ENCODE measurements at regions not wholly inside any gene's neighbourhood (a gene's known extent, or its start where the extent isn't known, plus 50 kb on each side); places are given as distances from the start of the nearest gene placed in this dataset.
A peak's percentile ranks its signal among the peaks of the same experiment; 100 is the strongest.

GRCh38 chr2:150036622-150037021 lies 449.0 kb upstream of the MMADHC start:
- H3K9me1 ChIP-seq (replicated peaks; ENCODE audit: control insufficient read depth, extremely low read depth, insufficient read depth, low read length) = no peaks in the 10 kb centered on the region
- no peaks in the 10 kb centered on the region for H3K4me1 ChIP-seq (ENCODE audit: control insufficient read depth, extremely low read depth, insufficient read depth, low read length)
- no TSS peak for BruUV-seq (replicated peaks)
- H4K20me1 ChIP-seq (replicated peaks; ENCODE audit: control insufficient read depth, extremely low read depth, insufficient read depth, low read length) = no peaks in the 10 kb centered on the region
- no peak overlapping the region for H3K4me3 ChIP-seq (replicated peaks in 1 of 3; ENCODE audit: insufficient read depth in 1 of 3, low read depth in 1 of 3, low read length in 3 of 3)
- intact Hi-C loops (cut with micrococcal nuclease) (no loop called here), dilution Hi-C loops (cut with MboI; ENCODE audit: extremely low pct_ligation_motif_present, low sequenced_read_pairs) (no loop called here)
- H3K79me2 ChIP-seq (ENCODE audit: control insufficient read depth, insufficient read depth, low read length) = no peaks in the 10 kb centered on the region
- CTCF ChIA-PET = interaction anchor here (1.0 to 1.6 kb wide), 4 partner anchors 9 to 16 kb away, joined by 3 to 5 read pairs (median 4); no protein-coding TSS in a partner anchor
- no peak overlapping the region for H2AFZ ChIP-seq (ENCODE audit: low read depth, low read length)
- no peaks in the 10 kb centered on the region for H3K9me3 ChIP-seq (replicated peaks; ENCODE audit: control insufficient read depth, insufficient read depth, low read length)
- DNase-seq (ENCODE audit: low read depth, low spot score) = peak; percentile 13
- H3K27ac ChIP-seq (ENCODE audit: insufficient read depth, low read depth, low read length) = no peak overlapping the region
- no peaks in the 10 kb centered on the region for H3K36me3 ChIP-seq (ENCODE audit: control insufficient read depth in 2 of 2, extremely low read depth in 1 of 2, insufficient read depth in 2 of 2, low read length in 2 of 2)
- no peak overlapping the region for H3K9ac ChIP-seq (replicated peaks; ENCODE audit: extremely low read depth, insufficient read depth, low read length)
- FAIRE-seq = no peak
- POLR2A ChIA-PET = no interaction called here
- TF ChIP-seq JUN (IDR thresholded peaks at IDR 0.05; ENCODE audit: borderline replicate concordance, insufficient read depth, insufficient read length, low read depth) (no peak), POLR2A (IDR thresholded peaks at IDR 0.05; ENCODE audit: low read depth, low read length) (no peak), POLR2AphosphoS5 (IDR thresholded peaks at IDR 0.05; ENCODE audit: insufficient read depth, low read depth, low read length) (no peak), MAX (IDR thresholded peaks at IDR 0.05; ENCODE audit: insufficient read depth, insufficient read length) (no peak), MYC (IDR thresholded peaks at IDR 0.05; ENCODE audit: low read depth, low read length) (no peak), EZH2 (IDR thresholded peaks at IDR 0.05; ENCODE audit: borderline replicate concordance, low read depth, low read length, severe bottlenecking) (no peak), FOS (IDR thresholded peaks at IDR 0.05; ENCODE audit: borderline replicate concordance, insufficient read depth, low read length) (no peak), GATA2 (IDR thresholded peaks at IDR 0.05; ENCODE audit: insufficient read depth, insufficient read length, low read depth, low read length) (no peak)
- TF ChIP-seq, protein P1, sequence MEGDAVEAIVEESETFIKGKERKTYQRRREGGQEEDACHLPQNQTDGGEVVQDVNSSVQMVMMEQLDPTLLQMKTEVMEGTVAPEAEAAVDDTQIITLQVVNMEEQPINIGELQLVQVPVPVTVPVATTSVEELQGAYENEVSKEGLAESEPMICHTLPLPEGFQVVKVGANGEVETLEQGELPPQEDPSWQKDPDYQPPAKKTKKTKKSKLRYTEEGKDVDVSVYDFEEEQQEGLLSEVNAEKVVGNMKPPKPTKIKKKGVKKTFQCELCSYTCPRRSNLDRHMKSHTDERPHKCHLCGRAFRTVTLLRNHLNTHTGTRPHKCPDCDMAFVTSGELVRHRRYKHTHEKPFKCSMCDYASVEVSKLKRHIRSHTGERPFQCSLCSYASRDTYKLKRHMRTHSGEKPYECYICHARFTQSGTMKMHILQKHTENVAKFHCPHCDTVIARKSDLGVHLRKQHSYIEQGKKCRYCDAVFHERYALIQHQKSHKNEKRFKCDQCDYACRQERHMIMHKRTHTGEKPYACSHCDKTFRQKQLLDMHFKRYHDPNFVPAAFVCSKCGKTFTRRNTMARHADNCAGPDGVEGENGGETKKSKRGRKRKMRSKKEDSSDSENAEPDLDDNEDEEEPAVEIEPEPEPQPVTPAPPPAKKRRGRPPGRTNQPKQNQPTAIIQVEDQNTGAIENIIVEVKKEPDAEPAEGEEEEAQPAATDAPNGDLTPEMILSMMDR (IDR thresholded peaks at IDR 0.05; ENCODE audit: extremely low read depth in 1 of 2, insufficient read depth in 1 of 2, low read depth in 1 of 2, low read length in 2 of 2) = no peak
- H3K27me3 ChIP-seq (ENCODE audit: control insufficient read depth in 2 of 2, insufficient read depth in 2 of 2, low read length in 2 of 2) = no peaks in the 10 kb centered on the region
- no peak overlapping the region for H3K4me2 ChIP-seq (ENCODE audit: insufficient read depth, low read length)
